HepG2 (cell line): ENCODE measurements at regions not wholly inside any gene's neighbourhood (a gene's known extent, or its start where the extent isn't known, plus 50 kb on each side); places are given as distances from the start of the nearest gene placed in this dataset.

ENCODE experiments used
- DR1 ChIP-seq: sonication (generic); formaldehyde crosslinking; IDR thresholded peaks from 2 replicates; pipeline ENCODE4 v1.8.0; 2021; ENCODE audit warnings: mild to moderate bottlenecking, missing genetic modification reagents, inconsistent platforms
- SRY ChIP-seq: sonication (generic); formaldehyde crosslinking; IDR thresholded peaks from 2 replicates; pipeline ENCODE4 v1.8.0; 2022; ENCODE audit warnings: mild to moderate bottlenecking, missing genetic modification reagents
- TBL1XR1 ChIP-seq: fragments of 150-350 bp; IDR thresholded peaks from 2 replicates; pipeline ENCODE4 v1.6.1; 2014; ENCODE audit warnings: borderline replicate concordance, low read length; ENCODE audit not compliant: partially characterized antibody
- YY1 ChIP-seq: IDR thresholded peaks from 2 replicates; pipeline ENCODE4 v1.6.1; 2011; ENCODE audit warnings: low read length, low read depth, moderate library complexity, mild to moderate bottlenecking; ENCODE audit not compliant: insufficient read depth, insufficient replicate concordance
- ZBTB20 ChIP-seq: sonication (generic); formaldehyde crosslinking; IDR thresholded peaks from 2 replicates; pipeline ENCODE4 v1.8.1; 2023; ENCODE audit warnings: missing genetic modification reagents, low read depth, mild to moderate bottlenecking, borderline replicate concordance
- ZFP37 ChIP-seq: sonication (generic); formaldehyde crosslinking; IDR thresholded peaks from 2 replicates; pipeline ENCODE4 v1.4.0; 2020; ENCODE audit warnings: missing genetic modification reagents, borderline replicate concordance
- ZNF816 ChIP-seq: sonication (generic); formaldehyde crosslinking; IDR thresholded peaks from 2 replicates; pipeline ENCODE4 v1.8.0; 2022; ENCODE audit warnings: missing genetic modification reagents, mild to moderate bottlenecking, borderline replicate concordance
- TF ChIP-seq, protein P1 (sequence below): sonication (generic); formaldehyde crosslinking; IDR thresholded peaks from 2 replicates; pipeline ENCODE4 v1.5.1; 2020; ENCODE audit warnings: mild to moderate bottlenecking, missing genetic modification reagents, borderline replicate concordance
- TF ChIP-seq, protein P2 (sequence below): sonication (generic); formaldehyde crosslinking; IDR thresholded peaks from one replicate; pipeline ENCODE4 v1.5.1; 2020; ENCODE audit warnings: mild to moderate bottlenecking, missing genetic modification reagents; ENCODE audit errors: not compliant biosample characterization
- TF ChIP-seq, protein P3 (sequence below): sonication (generic); formaldehyde crosslinking; IDR thresholded peaks from 2 replicates; pipeline ENCODE4 v1.5.1; 2020; ENCODE audit warnings: missing genetic modification reagents, mild to moderate bottlenecking, borderline replicate concordance
- TF ChIP-seq, protein P4 (sequence below): sonication (generic); formaldehyde crosslinking; IDR thresholded peaks from 2 replicates; pipeline ENCODE4 v1.8.0; 2022; ENCODE audit warnings: mild to moderate bottlenecking, missing genetic modification reagents, moderate library complexity

GRCh38 chr2:43131051-43131889 lies 95.1 kb downstream of the ZFP36L2 start (continued):
- TF ChIP-seq, protein P1, sequence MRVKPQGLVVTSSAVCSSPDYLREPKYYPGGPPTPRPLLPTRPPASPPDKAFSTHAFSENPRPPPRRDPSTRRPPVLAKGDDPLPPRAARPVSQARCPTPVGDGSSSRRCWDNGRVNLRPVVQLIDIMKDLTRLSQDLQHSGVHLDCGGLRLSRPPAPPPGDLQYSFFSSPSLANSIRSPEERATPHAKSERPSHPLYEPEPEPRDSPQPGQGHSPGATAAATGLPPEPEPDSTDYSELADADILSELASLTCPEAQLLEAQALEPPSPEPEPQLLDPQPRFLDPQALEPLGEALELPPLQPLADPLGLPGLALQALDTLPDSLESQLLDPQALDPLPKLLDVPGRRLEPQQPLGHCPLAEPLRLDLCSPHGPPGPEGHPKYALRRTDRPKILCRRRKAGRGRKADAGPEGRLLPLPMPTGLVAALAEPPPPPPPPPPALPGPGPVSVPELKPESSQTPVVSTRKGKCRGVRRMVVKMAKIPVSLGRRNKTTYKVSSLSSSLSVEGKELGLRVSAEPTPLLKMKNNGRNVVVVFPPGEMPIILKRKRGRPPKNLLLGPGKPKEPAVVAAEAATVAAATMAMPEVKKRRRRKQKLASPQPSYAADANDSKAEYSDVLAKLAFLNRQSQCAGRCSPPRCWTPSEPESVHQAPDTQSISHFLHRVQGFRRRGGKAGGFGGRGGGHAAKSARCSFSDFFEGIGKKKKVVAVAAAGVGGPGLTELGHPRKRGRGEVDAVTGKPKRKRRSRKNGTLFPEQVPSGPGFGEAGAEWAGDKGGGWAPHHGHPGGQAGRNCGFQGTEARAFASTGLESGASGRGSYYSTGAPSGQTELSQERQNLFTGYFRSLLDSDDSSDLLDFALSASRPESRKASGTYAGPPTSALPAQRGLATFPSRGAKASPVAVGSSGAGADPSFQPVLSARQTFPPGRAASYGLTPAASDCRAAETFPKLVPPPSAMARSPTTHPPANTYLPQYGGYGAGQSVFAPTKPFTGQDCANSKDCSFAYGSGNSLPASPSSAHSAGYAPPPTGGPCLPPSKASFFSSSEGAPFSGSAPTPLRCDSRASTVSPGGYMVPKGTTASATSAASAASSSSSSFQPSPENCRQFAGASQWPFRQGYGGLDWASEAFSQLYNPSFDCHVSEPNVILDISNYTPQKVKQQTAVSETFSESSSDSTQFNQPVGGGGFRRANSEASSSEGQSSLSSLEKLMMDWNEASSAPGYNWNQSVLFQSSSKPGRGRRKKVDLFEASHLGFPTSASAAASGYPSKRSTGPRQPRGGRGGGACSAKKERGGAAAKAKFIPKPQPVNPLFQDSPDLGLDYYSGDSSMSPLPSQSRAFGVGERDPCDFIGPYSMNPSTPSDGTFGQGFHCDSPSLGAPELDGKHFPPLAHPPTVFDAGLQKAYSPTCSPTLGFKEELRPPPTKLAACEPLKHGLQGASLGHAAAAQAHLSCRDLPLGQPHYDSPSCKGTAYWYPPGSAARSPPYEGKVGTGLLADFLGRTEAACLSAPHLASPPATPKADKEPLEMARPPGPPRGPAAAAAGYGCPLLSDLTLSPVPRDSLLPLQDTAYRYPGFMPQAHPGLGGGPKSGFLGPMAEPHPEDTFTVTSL (CRISPR knock-in tag), result no peak
- TF ChIP-seq, protein P2, sequence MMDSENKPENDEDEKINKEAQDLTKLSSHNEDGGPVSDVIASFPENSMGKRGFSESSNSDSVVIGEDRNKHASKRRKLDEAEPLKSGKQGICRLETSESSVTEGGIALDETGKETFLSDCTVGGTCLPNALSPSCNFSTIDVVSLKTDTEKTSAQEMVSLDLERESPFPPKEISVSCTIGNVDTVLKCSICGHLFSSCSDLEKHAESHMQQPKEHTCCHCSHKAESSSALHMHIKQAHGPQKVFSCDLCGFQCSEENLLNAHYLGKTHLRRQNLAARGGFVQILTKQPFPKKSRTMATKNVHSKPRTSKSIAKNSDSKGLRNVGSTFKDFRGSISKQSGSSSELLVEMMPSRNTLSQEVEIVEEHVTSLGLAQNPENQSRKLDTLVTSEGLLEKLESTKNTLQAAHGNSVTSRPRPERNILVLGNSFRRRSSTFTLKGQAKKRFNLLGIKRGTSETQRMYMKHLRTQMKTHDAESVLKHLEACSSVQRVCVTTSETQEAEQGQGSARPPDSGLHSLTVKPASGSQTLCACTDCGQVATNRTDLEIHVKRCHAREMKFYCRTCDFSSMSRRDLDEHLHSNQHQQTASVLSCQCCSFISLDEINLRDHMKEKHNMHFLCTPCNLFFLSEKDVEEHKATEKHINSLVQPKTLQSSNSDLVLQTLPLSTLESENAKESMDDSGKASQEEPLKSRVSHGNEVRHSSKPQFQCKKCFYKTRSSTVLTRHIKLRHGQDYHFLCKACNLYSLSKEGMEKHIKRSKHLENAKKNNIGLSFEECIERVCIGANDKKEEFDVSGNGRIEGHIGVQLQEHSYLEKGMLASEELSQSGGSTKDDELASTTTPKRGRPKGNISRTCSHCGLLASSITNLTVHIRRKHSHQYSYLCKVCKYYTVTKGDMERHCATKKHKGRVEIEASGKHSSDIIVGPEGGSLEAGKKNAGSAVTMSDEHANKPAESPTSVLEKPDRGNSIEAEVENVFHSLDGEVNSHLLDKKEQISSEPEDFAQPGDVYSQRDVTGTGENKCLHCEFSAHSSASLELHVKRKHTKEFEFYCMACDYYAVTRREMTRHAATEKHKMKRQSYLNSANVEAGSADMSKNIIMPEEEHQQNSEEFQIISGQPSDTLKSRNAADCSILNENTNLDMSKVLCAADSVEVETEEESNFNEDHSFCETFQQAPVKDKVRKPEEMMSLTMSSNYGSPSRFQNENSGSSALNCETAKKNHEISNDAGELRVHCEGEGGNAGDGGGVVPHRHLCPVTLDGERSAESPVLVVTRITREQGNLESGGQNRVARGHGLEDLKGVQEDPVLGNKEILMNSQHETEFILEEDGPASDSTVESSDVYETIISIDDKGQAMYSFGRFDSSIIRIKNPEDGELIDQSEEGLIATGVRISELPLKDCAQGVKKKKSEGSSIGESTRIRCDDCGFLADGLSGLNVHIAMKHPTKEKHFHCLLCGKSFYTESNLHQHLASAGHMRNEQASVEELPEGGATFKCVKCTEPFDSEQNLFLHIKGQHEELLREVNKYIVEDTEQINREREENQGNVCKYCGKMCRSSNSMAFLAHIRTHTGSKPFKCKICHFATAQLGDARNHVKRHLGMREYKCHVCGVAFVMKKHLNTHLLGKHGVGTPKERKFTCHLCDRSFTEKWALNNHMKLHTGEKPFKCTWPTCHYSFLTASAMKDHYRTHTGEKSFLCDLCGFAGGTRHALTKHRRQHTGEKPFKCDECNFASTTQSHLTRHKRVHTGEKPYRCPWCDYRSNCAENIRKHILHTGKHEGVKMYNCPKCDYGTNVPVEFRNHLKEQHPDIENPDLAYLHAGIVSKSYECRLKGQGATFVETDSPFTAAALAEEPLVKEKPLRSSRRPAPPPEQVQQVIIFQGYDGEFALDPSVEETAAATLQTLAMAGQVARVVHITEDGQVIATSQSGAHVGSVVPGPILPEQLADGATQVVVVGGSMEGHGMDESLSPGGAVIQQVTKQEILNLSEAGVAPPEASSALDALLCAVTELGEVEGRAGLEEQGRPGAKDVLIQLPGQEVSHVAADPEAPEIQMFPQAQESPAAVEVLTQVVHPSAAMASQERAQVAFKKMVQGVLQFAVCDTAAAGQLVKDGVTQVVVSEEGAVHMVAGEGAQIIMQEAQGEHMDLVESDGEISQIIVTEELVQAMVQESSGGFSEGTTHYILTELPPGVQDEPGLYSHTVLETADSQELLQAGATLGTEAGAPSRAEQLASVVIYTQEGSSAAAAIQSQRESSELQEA (CRISPR knock-in tag), result no peak
- TF ChIP-seq DR1 (CRISPR knock-in tag) (no peak), SRY (CRISPR knock-in tag) (no peak), TBL1XR1 (no peak), ZBTB20 (CRISPR knock-in tag) (0 out of 2 replicates have a peak, but pooled peaks have one; percentile 28), YY1 (no peak), ZNF816 (no peak), ZFP37 (CRISPR knock-in tag) (no peak)
- TF ChIP-seq, protein P3, sequence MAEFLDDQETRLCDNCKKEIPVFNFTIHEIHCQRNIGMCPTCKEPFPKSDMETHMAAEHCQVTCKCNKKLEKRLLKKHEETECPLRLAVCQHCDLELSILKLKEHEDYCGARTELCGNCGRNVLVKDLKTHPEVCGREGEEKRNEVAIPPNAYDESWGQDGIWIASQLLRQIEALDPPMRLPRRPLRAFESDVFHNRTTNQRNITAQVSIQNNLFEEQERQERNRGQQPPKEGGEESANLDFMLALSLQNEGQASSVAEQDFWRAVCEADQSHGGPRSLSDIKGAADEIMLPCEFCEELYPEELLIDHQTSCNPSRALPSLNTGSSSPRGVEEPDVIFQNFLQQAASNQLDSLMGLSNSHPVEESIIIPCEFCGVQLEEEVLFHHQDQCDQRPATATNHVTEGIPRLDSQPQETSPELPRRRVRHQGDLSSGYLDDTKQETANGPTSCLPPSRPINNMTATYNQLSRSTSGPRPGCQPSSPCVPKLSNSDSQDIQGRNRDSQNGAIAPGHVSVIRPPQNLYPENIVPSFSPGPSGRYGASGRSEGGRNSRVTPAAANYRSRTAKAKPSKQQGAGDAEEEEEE (CRISPR knock-in tag), result peak; percentile 96
- TF ChIP-seq, protein P4, sequence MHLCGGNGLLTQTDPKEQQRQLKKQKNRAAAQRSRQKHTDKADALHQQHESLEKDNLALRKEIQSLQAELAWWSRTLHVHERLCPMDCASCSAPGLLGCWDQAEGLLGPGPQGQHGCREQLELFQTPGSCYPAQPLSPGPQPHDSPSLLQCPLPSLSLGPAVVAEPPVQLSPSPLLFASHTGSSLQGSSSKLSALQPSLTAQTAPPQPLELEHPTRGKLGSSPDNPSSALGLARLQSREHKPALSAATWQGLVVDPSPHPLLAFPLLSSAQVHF (CRISPR knock-in tag), result no peak
